GM12892 (cell line): ENCODE measurements at regions not wholly inside any gene's neighbourhood (a gene's known extent, or its start where the extent isn't known, plus 50 kb on each side); places are given as distances from the start of the nearest gene placed in this dataset.

Source experiments
- POLR2AphosphoS5 ChIP-seq: IDR thresholded peaks from 2 replicates; pipeline ENCODE4 v1.6.1; 2011; ENCODE audit warnings: low read depth, low read length, control low read depth
- TAF1 ChIP-seq: IDR thresholded peaks from 2 replicates; pipeline ENCODE4 v1.6.1; 2011; ENCODE audit warnings: low read depth, mild to moderate bottlenecking, control low read depth, low read length, borderline replicate concordance

DNA sequence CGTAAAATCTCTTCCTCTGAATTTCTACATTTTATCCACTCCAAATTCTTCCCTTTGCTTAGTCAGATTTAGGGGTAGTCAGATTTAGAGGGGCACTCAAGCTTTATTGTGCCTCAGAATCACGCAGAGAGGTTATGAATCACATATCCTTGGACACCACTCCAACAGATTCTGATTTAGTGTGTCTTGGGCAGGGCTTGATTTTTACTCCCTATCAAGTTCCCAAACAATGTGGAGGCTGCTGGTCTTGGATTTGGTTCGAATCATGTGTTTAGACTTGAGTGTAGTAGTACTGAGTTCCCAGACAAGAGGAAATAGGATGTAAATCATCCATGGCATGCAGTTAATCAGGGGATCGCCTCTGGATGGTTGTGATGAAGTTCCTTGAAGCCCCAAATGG, 298.1 kb upstream of the CLEC14A start:
- no peak for TF ChIP-seq TAF1
- TF ChIP-seq POLR2AphosphoS5: no peak
